HG03354 (cell line): ENCODE measurements at regions not wholly inside any gene's neighbourhood (a gene's known extent, or its start where the extent isn't known, plus 50 kb on each side); places are given as distances from the start of the nearest gene placed in this dataset.
A peak's percentile ranks its signal among the peaks of the same experiment; 100 is the strongest.
"Not testable (repeated sequence)": the region's sequence is repeated elsewhere in the genome, so short reads cannot be mapped to it uniquely, and the experiment has no call there.

ENCODE experiments used
- ATAC-seq: cut with Tn5 transposase; IDR thresholded peaks from one replicate; pipeline ENCODE4 v1.9.1; 2021; ENCODE audit warnings: mild to moderate bottlenecking; ENCODE audit not compliant: unreplicated experiment, poor library complexity, severe bottlenecking

DNA sequence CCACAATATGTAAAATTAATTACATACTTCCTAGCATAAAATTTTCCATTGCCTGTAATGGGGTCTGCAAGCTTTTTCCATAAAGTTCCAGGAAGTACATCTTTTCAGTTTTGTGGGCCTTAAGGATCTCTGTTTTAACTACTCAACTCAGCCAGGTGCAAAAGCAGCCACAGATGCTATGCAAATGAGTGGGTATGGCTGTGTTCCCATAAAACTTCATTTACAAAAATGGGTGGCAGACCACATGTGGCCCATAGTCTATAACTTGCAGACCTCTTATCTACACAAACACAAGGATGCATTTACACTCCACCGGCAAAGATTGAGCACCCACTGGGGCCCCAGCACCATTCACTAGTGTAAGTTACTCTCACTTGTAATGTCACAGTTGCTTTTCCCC is 123.1 kb downstream of the ARHGAP11B start:
- ATAC-seq: not testable (repeated sequence)

DNA sequence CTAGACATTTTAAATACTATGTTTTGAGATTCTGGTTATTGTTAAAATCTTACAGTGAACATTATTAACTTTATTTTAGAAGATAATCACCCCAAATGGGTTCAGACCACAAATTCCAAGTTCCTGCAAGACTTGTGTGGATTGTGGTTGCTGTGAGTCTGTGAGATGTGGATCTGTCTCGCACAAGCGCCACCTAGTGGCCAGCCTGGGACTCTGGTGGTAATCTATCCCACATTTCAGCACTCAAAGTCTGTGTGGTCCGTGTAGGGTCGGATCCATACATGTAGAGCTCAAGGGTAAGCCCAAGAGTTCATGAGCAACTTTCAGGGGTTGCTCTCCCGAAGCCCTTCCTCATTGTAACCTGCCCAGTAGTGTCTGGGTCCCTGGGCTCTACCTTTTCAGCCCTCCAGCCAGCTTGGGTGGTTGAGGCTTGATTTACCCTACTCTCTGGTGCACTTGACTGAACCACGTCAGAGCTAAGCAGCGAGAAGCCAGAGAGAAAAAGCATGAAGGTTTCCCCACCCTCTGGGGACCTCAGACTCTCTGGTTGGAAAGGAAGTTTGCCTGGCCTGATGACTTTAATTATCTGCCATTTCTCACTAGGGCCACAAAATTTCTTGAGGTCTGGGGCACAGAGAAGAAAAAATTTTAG is 129.2 kb downstream of the ARHGAP11B start:
- ATAC-seq: peak; percentile 90

DNA sequence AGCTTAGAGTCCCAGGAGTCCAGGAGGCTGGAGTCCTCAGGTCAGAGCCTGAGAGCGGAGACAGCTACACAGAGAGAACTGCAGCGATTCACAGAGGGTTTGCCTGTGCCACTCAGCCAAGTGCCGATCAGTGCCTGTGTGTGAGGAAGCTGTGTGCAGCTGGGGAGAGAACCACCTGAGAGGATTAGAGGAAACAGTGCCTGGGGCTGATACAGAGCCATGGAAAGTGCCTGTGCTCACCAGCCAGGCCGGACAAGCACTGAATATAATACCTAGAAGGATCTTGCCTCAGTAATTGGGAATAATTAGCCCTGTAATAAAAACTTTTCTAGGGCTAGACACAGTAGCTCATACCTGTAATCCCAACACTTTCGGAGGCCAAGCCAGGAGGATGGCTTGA is 134.7 kb downstream of the ARHGAP11B start:
- ATAC-seq: not testable (repeated sequence)

DNA sequence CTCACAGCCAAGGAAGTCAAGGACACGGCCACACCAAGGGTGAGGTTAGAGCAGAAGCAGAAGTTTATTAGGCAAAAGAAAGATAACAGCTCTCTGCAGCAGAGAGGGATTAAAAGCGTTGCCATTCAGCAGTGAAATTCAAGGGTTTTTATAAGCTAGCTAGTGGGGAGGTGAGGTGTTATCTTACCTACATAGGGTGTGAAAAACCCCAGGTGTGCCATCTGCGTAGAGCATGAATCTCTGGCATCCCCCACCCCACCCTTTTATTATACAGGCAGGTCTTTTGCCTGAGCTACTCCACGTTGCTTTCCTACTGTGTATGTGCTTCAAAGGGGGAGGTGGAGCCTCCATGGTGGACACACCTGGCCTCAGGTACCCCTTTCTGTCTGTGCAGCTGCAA is 135.4 kb downstream of the ARHGAP11B start:
- not testable (repeated sequence) for ATAC-seq

DNA sequence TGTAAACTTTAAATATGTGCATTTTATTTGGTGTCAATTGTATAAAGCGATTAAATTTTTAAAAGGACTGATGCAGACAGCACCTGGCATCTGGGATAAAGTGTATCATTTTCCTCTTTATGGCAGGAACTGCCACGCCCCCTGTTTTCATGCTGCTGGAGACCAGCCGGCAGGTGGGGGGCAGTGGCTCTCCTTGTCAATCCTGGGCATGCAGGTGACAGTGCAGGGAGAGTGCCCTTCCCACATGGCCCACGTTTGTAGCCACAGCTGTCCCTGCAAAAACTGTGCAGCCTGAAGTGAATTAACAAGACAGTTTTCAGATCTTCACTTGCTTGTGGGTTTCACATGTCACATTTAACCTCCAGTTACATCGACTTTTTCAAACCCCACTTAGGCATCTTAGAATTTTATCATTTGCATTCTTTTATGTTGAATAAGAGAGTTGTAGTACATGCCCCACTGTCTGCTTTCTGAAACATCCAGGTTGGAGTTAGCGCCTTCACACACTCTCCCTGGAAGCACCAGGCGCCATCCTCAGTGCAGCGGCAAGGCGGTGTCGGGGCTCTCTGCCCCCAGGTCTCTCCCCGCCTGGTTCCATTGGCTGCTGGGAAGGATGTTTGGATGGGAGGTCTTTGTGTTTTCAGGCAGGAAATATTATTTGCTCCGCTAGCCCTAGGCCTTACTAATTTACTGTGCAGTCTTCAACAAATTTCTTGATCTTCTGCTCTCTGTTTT is 134.2 kb upstream of the FAN1 start:
- ATAC-seq: not testable (repeated sequence)

- no peak for ATAC-seq
These were observed 133.0 kb upstream of the FAN1 start for GRCh38 chr15:30770759-30771158.

DNA sequence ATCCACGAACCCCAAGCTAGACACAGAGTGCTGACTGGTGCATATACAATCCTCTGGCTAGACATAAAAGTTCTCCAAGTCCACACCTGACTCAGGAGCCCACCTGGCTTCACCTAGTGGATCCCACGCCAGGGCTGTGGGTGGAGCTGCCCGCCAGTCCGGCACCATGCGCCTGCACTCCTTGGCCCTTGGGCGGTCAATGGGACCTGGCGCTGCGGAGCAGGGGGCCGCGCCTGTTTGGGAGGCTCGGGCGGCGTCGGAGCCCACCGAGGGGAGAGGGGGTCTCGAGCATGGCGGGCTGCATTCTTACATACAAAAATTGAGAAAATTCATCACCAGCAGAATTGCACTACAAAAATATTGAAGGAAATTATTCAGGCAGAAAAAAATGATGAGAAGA is 120.7 kb upstream of the FAN1 start:
- no peak for ATAC-seq

- no peak for ATAC-seq
These were observed 115.1 kb upstream of the FAN1 start for GRCh38 chr15:30788595-30788994.

- ATAC-seq: no peak
These were observed 112.2 kb upstream of the FAN1 start for GRCh38 chr15:30791239-30792175.

DNA sequence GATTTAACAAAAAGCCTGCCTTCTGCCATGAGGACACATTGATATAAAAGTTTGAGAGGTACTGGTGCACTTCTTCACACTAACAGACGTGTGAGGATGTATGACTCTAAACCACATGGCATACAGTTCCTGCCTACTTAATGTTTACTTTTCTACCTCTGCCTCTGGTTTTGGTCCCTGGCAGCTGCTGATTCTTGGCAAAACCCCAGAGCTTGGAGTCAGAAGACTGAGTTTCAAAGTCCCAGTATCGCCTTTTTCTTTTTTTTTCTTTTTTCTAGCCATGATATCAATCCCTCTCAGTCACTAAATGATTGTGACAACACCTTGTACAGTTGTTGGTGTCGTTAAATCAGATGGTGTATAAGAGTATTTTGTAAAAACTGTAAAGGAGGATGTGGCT is 110.9 kb upstream of the FAN1 start:
- not testable (repeated sequence) for ATAC-seq

GRCh38 chr15:30794388-30794787 is 109.3 kb upstream of the FAN1 start:
- ATAC-seq: no peak

- not testable (repeated sequence) for ATAC-seq
These were observed 104.2 kb upstream of the FAN1 start for GRCh38 chr15:30799565-30799964.

- not testable (repeated sequence) for ATAC-seq
These were observed 102.4 kb upstream of the FAN1 start for GRCh38 chr15:30801140-30801895.

DNA sequence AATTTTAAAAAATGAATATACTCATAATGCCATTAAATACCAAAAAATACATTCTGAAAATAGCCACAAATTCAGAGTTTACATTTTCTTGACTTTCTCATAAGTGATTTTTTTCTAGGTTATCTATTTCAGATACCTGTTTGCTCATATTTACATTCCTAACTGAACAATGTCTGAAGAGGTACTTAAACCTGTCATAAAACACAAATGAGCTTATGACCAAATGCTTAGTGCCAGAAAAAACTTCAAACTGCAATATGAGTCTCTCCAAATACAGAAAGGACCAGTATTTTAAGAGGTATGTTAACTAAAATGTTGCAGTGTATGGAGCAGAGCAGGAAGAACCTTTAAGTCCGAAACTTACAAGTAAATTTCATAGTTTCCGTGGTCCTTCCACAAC is 101.7 kb upstream of the FAN1 start:
- not testable (repeated sequence) for ATAC-seq

GRCh38 chr15:30803703-30804102 is 100.0 kb upstream of the FAN1 start:
- not testable (repeated sequence) for ATAC-seq

GRCh38 chr15:30816430-30816829 is 87.3 kb upstream of the FAN1 start:
- no peak for ATAC-seq

- peak; percentile 79 for ATAC-seq
These were observed 80.5 kb upstream of the FAN1 start for GRCh38 chr15:30823068-30823813.

- ATAC-seq: no peak
These were observed 79.1 kb upstream of the FAN1 start for GRCh38 chr15:30824518-30825195.
